ENCODE measurements at regions not wholly inside any gene's neighbourhood (a gene's known extent, or its start where the extent isn't known, plus 50 kb on each side); places are given as distances from the start of the nearest gene placed in this dataset.
"Not testable (repeated sequence)": the region's sequence is repeated elsewhere in the genome, so short reads cannot be mapped to it uniquely, and the experiment has no call there.

DNA sequence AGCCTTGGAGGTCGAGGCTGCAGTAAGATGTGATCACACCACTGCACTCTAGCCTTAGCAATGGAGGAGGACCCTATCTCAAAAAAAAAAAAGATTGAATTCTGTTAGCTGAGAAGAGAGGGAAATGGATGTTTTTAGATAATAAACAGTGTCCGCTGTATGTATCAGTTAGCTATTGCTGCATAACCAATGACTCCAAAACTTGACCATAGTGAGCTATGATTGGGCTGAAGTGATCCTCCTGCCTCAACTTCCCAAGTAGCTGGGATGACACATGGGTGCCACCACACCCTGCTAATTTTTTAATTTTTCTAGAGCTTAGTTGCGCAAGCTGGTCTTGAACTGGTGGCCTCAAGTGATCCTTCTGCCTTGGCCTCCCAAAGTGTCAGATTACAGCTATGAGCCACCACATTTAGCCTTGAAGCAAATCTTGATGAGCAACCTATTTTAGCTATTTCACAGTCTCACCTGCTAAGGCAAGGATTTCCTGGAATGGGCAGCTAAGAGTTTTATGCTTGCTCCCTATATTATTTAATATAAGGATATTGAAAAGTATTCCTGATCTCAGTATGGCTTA is 68.3 kb upstream of the ATF7IP2 start:
- DNase-seq, result no peak

DNA sequence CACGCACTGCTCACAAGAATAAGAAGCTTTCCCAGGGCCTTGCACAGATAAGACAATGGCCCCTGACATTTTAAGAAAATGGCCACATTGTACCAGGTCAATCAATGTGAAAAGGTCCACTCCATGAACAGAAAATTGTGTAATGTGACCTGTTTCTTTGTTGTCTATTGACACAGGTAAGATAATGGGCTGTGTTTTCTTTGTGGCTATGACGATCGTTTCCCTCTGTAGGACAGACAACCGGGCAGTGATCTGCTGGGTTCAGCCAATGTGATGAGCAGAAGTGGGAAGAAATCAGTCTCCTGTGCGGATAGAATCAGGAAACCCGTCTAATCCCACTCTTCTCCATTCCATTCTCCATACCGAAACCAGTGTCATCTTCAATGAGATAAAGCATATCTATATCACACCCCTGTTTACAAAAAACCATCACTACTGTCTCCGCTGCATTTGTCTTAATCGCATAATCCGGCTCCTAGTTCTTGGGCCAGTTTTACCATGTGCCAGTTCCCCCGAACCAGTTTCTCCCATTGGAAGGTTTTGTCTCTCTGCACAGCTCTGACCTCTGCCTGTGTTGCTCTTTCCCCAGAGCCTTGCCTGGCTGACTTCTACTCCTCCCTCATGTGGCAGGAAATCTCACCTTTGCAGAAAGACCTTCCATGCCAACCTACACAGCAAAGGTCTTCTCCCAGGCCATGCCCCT is 66.9 kb upstream of the ATF7IP2 start:
- no peak for DNase-seq

DNA sequence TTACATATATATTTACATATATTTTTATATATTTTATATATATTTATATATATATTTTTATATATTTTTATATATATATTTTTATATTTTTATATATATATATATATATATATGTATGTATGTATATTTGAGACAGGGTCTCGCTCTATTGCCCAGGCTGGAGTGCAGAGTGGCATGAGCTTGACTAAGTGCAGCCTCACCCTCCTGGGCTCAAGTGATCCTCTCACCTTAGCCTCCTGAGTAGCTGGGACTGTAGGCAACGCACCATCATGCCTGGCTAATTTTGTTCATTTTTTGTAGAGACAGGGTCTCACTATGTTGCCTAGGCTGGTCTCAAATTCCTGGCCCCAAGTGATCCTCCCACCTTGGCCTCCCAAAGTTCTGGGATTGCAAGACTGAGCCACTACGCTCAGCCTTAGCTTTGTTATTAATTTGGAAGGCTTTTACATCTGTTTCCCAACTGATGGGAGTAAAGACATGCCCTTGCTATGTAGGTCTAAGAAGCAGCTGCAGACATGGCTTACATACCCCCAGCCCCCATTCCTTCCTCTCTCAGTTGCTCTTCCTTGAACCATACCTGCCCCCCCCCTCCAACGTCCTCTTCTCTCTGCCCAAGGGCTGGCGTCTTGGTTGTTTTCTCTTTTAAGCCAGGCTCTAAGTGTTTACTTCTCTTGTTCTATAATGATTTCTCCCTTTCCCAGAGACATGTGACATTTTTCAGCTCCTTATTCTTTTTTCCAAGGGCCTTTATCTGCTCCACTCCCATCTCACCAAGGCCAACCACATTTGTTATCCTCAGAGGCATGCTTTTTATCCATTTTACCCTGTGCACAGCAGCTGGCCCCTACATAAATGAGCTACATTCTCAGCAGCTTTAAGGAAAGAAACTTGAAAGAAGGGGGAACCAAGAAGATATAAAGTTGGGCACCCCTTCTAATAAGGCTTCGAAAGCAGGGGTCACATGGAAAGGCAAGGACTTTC is 64.2 kb upstream of the ATF7IP2 start:
- no peak for DNase-seq

DNA sequence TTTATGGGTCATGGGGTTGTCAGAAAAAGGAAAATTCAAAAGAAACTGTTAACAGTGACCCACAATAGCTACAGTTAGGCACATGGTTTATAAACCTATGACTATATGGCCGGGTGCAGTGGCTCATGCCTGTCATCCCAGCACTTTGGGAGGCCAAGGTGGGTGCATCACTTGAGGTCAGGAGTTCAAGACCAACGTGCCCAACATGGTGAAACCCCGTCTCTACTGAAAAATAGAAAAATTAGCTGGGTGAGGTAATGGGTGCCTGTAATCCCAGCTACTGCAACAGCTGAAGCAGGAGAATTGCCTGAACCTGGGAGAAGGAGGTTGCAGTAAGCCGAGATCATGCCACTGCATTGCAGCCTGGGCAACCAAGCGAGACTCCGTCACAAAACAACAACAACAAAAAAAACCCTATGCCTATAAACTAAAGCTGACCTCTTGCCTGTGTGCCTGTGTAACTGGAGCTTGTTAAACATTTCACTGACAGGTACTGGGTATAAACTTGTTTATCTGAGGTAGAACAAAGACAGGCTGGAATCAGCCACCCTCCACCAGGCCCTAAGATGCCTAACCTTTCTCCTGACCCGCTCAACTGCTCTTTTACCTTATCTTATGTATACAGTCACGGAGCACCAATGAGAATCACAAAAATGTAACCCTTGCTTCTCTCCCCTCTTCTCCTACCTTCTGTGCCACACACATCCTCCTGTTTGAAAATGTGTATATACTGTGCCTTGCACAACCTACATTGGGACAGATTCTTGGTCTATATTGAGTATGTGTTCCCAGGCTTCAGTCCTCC is 62.9 kb upstream of the ATF7IP2 start:
- DNase-seq, result no peak

DNA sequence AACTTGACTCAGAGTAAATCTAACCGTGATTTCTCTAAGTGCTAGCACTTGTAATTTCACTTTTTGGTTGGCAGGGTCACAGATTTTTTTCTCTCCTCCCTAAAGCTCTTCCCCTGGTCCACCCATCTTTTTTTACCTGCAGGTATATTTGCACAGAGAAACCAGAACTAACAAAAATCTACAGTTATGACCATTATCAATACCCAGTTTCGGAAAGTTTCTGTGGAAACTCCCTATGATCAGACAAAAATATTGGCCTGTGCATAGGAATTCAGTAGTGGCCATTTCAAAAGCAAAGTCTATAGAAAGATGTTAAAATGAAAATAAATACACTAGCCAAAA is 62.4 kb upstream of the ATF7IP2 start:
- no peak for DNase-seq

DNA sequence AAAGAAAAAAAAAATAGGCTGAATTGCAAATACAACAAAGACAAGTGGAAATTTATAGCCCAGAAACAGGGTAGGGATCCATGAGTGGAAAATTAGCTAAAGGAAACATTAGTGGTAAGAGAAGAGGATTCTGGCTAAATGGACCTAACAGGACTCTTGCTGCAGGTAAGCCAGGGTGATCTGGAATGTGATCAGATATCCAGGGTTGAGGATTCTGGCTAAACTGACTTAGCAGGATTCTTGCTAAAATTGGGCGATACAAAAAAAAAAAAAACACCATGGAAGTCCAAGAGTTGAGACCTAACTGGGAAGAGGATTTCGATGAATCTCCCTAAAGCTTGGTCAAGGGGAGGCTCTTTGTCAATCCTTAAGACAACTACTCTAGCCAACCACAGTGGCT is 61.7 kb upstream of the ATF7IP2 start:
- no peak for DNase-seq

DNA sequence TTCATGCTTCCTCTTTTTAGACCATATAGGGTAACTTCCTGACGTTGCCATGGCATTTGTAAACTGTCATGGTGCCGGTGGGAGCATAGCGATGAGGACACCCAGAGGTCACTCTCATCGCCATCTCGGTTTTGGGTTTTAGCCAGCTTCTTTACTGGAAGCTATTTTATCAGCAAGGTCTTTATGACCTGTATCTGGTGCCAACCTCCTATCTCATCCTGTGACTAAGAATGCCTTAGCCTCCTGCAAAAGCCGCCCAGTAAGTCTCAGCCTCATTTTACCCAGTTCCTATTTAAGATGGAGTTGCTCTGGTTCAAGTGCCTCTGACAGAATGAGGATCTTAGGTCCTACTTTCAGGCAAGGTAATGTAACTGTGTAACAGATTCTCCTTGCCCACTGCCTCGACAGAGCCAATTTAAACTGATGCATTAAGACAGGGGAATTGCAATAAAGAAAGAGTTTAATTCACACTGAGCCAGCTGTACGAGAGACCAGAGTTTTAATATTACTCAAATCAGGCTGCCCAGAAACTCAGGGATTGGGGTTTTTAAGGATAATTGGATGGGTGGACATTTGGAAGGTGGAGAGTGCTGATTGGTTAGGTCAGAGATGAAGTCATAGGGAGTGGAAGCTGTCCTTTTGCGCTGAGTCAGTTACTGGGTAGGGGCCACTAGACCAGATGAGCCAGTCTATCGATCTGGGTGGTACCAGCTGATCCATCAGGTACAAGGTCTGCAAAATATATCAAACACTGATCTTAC is 59.9 kb upstream of the ATF7IP2 start:
- DNase-seq, result no peak

DNA sequence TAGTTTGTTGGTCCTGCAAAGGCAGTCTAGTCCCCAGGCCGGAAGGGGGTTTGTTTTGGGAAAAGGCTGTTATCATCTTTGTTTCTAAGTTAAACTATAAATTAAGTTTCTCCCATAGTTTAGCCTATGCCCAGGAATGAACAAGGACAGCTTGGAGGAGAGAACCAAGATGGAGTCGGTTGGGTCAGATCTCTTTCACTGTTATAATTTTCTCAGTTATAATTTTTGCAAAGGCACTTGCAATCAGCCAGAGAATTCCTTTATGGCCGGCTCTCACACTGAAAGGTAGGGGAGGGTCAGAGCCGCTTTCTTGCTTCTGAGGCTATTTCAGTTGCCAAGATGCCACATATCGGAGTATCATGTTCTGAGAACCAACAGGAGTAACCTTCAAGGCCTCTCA is 59.2 kb upstream of the ATF7IP2 start:
- no peak for DNase-seq

DNA sequence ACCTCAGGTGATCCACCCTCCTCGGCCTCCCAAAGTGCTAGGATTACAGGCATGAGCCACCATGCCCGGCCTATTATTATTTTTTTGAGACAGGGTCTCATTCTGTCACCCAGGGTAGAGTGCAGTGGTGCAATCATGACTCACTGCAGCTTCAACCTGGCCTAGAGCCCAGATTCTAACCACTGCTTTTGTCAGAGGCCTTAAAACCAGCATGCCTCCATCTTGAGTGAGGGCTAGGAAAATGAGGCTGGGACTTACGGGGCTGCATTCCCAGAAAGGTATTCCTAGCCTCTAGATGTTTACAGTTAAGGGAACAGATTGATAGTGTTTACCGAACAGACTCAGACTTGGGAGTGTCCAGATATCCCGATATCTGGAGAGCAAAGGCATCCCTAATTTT is 57.6 kb upstream of the ATF7IP2 start:
- not testable (repeated sequence) for DNase-seq

DNA sequence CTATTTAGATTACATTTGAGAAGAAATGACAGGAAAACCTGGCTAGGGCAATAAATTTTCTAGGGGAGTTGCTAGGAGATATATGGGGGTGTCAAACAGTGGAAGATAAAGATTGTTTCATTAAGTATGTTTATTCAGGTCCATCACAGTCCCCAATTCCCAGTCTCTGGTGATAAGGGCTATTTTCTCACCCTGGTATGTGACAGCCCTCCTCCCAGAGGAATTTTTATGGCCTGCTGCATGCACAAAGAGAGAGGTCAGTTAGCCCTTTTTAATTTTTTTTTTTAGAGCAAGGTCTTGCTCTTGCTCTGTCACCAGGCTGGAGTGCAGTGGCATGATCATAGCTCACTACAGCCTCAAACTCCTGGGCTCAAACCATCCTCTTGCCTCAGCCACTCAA is 53.6 kb upstream of the ATF7IP2 start:
- DNase-seq, result no peak

DNA sequence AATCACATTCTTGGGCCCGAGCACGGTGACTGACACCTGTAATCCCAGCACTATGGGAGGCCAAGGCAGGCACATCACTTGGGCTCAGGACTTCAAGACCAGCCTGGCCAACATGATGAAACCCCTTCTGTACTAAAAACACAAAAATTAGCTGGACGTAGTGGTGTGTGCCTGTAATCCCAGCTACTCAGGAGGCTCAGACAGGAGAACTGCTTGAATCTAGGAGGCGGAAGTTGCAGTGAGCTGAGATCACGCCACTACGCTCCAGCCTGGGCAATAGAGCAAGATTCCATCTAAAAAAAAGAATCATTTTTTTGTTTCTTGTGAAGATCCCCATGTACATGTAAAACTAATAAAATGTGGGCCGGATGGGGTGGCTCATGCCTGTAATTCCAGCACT is 53.1 kb upstream of the ATF7IP2 start:
- no peak for DNase-seq

DNA sequence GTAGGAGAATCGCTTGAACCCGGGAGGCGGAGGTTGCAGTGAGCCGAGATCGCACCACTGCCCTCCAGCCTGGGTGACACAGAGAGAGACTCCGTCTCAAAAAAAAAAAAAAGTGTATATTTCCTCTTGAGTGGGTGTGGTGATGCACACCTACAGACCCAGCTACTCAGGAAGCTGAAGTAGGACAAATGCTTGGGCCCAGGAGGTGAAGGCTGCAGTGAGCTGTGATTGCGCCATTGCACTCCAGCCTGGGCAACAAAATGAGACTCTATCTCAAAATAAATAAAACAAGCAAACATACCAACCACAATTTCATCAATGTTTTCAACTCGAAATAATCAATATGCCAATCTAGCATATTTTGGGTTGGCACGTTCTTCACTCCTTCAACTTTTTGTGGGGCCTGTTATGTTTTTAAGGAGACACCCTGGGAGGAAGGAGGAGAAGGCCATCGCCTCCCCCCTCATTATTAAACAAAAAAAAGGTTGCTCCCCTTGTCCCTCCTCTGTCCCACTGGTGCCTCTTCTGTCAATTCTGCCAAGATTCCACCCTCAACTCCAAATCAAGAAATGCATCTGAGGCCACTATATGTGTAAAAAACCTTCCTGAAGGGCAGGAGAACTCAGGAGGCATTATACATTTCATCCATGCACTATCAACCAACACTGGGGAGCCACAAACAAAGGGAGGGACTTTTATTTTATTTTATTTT is 52.4 kb upstream of the ATF7IP2 start:
- DNase-seq, result no peak

DNA sequence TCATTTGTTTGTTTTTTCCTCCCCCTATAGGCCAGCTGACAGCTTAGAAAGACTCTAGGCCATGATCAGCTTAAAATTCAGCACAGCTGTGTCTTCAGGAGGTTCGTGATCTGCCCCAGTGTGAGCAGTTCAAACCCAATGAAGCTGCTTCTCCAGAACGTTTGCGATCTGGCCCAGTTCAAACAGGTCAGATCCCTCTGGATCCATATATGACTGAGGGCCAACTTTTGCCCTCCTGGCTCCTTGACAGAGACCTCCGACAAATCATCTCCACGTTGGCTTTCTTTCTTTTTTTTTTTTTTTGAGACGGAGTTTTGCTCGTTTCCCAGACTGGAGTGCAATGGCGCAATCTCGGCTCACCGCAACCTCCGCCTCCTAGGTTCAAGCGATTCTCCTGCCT is 50.2 kb upstream of the ATF7IP2 start:
- no peak for DNase-seq

All from tongue (tissue), 1 donor.